SK-N-SH treated with all-trans-retinoic acid at 6 μM for 48 hours (cell line): ENCODE measurements at regions not wholly inside any gene's neighbourhood (a gene's known extent, or its start where the extent isn't known, plus 50 kb on each side); places are given as distances from the start of the nearest gene placed in this dataset.

Experiments
- ARNTL ChIP-seq: fragments of 450-650 bp; formaldehyde crosslinking; IDR thresholded peaks from 2 replicates; pipeline ENCODE4 v1.5.0; 2020; ENCODE audit warnings: low read depth, mild to moderate bottlenecking, moderate library complexity, borderline replicate concordance
- CREB5 ChIP-seq: fragments of 250-450 bp; sonication (Bioruptor Pico); IDR thresholded peaks from 2 replicates; pipeline ENCODE4 v1.5.1; 2020; ENCODE audit warnings: low read depth, mild to moderate bottlenecking, moderate library complexity
- CSDC2 ChIP-seq: fragments of 250-450 bp; sonication (Bioruptor Pico); IDR thresholded peaks from 2 replicates; pipeline ENCODE4 v1.5.0; 2020; ENCODE audit warnings: mild to moderate bottlenecking, moderate library complexity
- ESRRG ChIP-seq: fragments of 250-450 bp; sonication (Bioruptor Pico); IDR thresholded peaks from 2 replicates; pipeline ENCODE4 v1.6.1; 2021; ENCODE audit warnings: mild to moderate bottlenecking
- GLIS3 ChIP-seq: fragments of 250-450 bp; sonication (Bioruptor Pico); IDR thresholded peaks from 2 replicates; pipeline ENCODE4 v1.5.0; 2020; ENCODE audit warnings: mild to moderate bottlenecking, moderate library complexity
- PATZ1 ChIP-seq: fragments of 250-450 bp; sonication (Bioruptor Pico); IDR thresholded peaks from 2 replicates; pipeline ENCODE4 v1.8.0; 2020; ENCODE audit warnings: mild to moderate bottlenecking, moderate library complexity, borderline replicate concordance
- SNAI2 ChIP-seq: fragments of 250-450 bp; sonication (Bioruptor Pico); IDR thresholded peaks from 2 replicates; pipeline ENCODE4 v1.5.0; 2020; ENCODE audit warnings: mild to moderate bottlenecking, moderate library complexity
- TSHZ2 ChIP-seq: fragments of 250-450 bp; sonication (Bioruptor Pico); IDR thresholded peaks from 2 replicates; pipeline ENCODE4 v1.5.0; 2020; ENCODE audit warnings: mild to moderate bottlenecking, moderate library complexity
- ZNF8 ChIP-seq: fragments of 450-650 bp; formaldehyde crosslinking; IDR thresholded peaks from 2 replicates; pipeline ENCODE4 v1.5.0; 2020; ENCODE audit warnings: mild to moderate bottlenecking, moderate library complexity

- TF ChIP-seq CSDC2 (CRISPR knock-in tag) = no peak
- TF ChIP-seq GLIS3 = no peak
- no peak for TF ChIP-seq CREB5
- no peak for TF ChIP-seq ZNF8 (CRISPR knock-in tag)
- no peak for TF ChIP-seq SNAI2
- TF ChIP-seq TSHZ2 (CRISPR knock-in tag) = no peak
- TF ChIP-seq ARNTL = no peak
- no peak for TF ChIP-seq ESRRG
- no peak for TF ChIP-seq PATZ1 (CRISPR knock-in tag)
These were observed 1167.7 kb downstream of the XPNPEP1 start for GRCh38 chr10:108755646-108756045.
